ENCODE measurements at regions not wholly inside any gene's neighbourhood (a gene's known extent, or its start where the extent isn't known, plus 50 kb on each side); places are given as distances from the start of the nearest gene placed in this dataset.
A peak's percentile ranks its signal among the peaks of the same experiment; 100 is the strongest.

DNA sequence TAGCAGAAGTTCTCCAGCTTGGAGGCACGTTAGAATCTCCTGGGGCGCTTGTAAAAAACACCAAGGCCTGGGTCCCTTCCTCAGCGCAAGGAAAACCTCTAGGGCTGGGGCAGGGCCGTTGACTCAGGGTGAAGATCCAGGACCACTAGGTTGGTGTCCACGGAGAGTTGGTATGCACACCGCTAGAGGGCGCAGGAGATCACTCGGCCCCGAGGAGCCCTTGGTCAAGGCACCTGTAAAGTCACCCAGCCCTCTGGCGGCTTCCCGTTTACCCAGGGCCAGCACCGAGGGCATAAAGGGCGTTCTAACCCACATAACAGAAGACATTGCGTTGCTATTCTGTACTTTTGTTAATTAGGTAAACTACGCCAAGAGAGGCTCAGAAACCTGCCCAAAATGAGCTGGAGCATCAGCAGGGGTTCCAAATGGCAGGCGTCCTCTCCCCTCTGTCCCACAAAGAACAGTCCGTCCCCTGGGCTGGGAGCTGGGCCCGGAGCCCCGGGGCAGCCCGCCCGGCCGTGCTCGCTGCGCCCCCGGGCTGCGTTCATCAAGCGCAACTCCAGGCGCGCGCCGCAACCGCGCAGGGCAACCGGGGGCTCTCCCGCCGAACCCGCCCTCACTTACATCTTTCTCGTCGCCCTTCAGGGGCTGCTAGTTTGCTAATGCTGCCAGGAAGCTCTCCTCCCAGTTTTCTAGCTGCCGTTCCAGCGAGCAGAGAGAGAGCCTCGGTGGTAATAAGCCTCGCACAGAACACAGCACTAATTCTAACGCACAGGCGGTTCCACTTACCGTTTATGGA, 332.1 kb downstream of the ARRDC4 start:
- Histone ChIP-seq H3K79me2 (ENCODE audit: control insufficient read depth, insufficient read depth, low read length) (no peaks in the 10 kb centered on the region), H3K27me3 (ENCODE audit: control insufficient read depth in 2 of 2, insufficient read depth in 2 of 2, low read length in 2 of 2) (no peaks in the 10 kb centered on the region), H3K4me3 (replicated peaks in 1 of 3; ENCODE audit: insufficient read depth in 1 of 3, low read depth in 1 of 3, low read length in 3 of 3) (no peak overlapping the region), H3K27ac (ENCODE audit: insufficient read depth, low read depth, low read length) (no peak overlapping the region), H3K9me1 (replicated peaks; ENCODE audit: control insufficient read depth, extremely low read depth, insufficient read depth, low read length) (no peaks in the 10 kb centered on the region), H3K4me2 (ENCODE audit: insufficient read depth, low read length) (no peak overlapping the region), H3K9me3 (replicated peaks; ENCODE audit: control insufficient read depth, insufficient read depth, low read length) (no peaks in the 10 kb centered on the region), H4K20me1 (replicated peaks; ENCODE audit: control insufficient read depth, extremely low read depth, insufficient read depth, low read length) (no peaks in the 10 kb centered on the region), H2AFZ (ENCODE audit: low read depth, low read length) (peak overlapping the region; percentile 16), H3K4me1 (ENCODE audit: control insufficient read depth, extremely low read depth, insufficient read depth, low read length) (no peaks in the 10 kb centered on the region), H3K9ac (replicated peaks; ENCODE audit: extremely low read depth, insufficient read depth, low read length) (no peak overlapping the region), H3K36me3 (ENCODE audit: control insufficient read depth in 2 of 2, extremely low read depth in 1 of 2, insufficient read depth in 2 of 2, low read length in 2 of 2) (no peaks in the 10 kb centered on the region)
- FAIRE-seq (no peak), DNase-seq (ENCODE audit: low read depth, low spot score) (peak; percentile 6)
- POLR2A ChIA-PET, result no interaction called here
- TF ChIP-seq JUN (IDR thresholded peaks at IDR 0.05; ENCODE audit: borderline replicate concordance, insufficient read depth, insufficient read length, low read depth) (no peak), MYC (IDR thresholded peaks at IDR 0.05; ENCODE audit: low read depth, low read length) (no peak), MAX (IDR thresholded peaks at IDR 0.05; ENCODE audit: insufficient read depth, insufficient read length) (no peak)
- TF ChIP-seq, protein P1, sequence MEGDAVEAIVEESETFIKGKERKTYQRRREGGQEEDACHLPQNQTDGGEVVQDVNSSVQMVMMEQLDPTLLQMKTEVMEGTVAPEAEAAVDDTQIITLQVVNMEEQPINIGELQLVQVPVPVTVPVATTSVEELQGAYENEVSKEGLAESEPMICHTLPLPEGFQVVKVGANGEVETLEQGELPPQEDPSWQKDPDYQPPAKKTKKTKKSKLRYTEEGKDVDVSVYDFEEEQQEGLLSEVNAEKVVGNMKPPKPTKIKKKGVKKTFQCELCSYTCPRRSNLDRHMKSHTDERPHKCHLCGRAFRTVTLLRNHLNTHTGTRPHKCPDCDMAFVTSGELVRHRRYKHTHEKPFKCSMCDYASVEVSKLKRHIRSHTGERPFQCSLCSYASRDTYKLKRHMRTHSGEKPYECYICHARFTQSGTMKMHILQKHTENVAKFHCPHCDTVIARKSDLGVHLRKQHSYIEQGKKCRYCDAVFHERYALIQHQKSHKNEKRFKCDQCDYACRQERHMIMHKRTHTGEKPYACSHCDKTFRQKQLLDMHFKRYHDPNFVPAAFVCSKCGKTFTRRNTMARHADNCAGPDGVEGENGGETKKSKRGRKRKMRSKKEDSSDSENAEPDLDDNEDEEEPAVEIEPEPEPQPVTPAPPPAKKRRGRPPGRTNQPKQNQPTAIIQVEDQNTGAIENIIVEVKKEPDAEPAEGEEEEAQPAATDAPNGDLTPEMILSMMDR (IDR thresholded peaks at IDR 0.05; ENCODE audit: extremely low read depth in 1 of 2, insufficient read depth in 1 of 2, low read depth in 1 of 2, low read length in 2 of 2), result peak; percentile 62 to 77
- CTCF ChIA-PET, result interaction anchor here (0.7 to 1.8 kb wide), 2 partner anchors 19 to 128 kb away, joined by 3 to 6 read pairs; no protein-coding TSS in a partner anchor
- dilution Hi-C loops (cut with MboI; ENCODE audit: extremely low pct_ligation_motif_present, low sequenced_read_pairs) (no loop called here), intact Hi-C loops (cut with micrococcal nuclease) (loop anchor here (1.0 to 10.0 kb wide), 3 partner anchors 129 to 1938 kb away; no protein-coding TSS in a partner anchor)
- BruUV-seq (replicated peaks), result no TSS peak
